Bronchial epithelial cell (primary cell): ENCODE measurements at regions not wholly inside any gene's neighbourhood (a gene's known extent, or its start where the extent isn't known, plus 50 kb on each side); places are given as distances from the start of the nearest gene placed in this dataset.
A peak's percentile ranks its signal among the peaks of the same experiment; 100 is the strongest.

Experiments
- DNase-seq: peaks from one replicate; pipeline ENCODE4 v3.0.0-alpha.2; 2010; ENCODE audit warnings: low read depth
- FAIRE-seq: peaks from 2 replicates; lab custom pipeline; 2011; peaks lifted over from hg19 to GRCh38; lab: Jason Lieb, UNC
- H3K27me3 ChIP-seq: 2 replicates; pipeline ENCODE4 v1.5.1; 2011; ENCODE audit warnings: low read length; ENCODE audit not compliant: control insufficient read depth, insufficient read depth
- H3K36me3 ChIP-seq: 2 replicates; pipeline ENCODE4 v1.5.1; 2011; ENCODE audit warnings: low read length; ENCODE audit not compliant: control insufficient read depth, insufficient read depth
- H3K4me3 ChIP-seq: 2 replicates; pipeline ENCODE4 v1.5.1; 2011; ENCODE audit warnings: mild to moderate bottlenecking, low read depth, low read length, control low read depth
- TF ChIP-seq, protein P1 (sequence below): IDR thresholded peaks from 2 replicates; pipeline ENCODE4 v1.5.1; 2011; ENCODE audit warnings: mild to moderate bottlenecking, moderate library complexity, low read length, control low read depth, inconsistent platforms; ENCODE audit not compliant: insufficient read depth, severe bottlenecking

DNA sequence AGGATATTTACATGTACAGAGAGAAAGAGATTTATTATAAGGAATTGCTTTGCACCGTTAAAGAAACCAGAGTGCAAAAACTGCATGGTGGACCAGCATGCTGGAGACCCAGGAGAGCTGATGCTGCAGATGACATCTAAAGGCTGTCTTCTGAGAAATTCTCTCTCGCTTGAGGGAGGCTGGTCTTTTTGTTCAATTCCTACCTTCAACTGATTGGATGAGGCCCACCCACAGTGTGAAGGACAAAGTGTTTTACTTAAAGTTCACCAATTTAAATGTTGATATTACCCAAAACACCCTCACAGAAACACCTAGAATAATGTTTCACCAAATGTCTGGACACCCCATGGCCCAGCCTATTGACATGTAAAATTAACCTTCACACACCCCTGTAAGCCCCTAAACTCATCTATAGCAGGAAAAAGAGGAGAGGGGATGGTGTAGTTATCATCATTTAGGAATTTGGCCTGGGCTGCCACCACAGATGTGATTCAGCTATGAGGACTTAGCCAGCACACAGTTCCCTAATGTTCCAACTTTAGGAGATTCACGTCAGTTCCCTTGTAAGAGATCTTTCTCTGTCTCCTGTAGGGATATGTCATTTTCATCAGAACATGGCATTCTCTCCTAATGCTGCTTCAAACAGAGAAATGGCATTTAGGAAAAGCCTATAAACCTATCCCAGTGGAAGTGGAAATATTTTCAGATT lies 358.2 kb upstream of the TLE4 start:
- H3K4me3 ChIP-seq = no peak overlapping the region
- FAIRE-seq = no peak
- no peaks in the 10 kb centered on the region for H3K36me3 ChIP-seq
- DNase-seq = no peak
- TF ChIP-seq, protein P1, sequence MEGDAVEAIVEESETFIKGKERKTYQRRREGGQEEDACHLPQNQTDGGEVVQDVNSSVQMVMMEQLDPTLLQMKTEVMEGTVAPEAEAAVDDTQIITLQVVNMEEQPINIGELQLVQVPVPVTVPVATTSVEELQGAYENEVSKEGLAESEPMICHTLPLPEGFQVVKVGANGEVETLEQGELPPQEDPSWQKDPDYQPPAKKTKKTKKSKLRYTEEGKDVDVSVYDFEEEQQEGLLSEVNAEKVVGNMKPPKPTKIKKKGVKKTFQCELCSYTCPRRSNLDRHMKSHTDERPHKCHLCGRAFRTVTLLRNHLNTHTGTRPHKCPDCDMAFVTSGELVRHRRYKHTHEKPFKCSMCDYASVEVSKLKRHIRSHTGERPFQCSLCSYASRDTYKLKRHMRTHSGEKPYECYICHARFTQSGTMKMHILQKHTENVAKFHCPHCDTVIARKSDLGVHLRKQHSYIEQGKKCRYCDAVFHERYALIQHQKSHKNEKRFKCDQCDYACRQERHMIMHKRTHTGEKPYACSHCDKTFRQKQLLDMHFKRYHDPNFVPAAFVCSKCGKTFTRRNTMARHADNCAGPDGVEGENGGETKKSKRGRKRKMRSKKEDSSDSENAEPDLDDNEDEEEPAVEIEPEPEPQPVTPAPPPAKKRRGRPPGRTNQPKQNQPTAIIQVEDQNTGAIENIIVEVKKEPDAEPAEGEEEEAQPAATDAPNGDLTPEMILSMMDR = no peak
- no peaks in the 10 kb centered on the region for H3K27me3 ChIP-seq

DNA sequence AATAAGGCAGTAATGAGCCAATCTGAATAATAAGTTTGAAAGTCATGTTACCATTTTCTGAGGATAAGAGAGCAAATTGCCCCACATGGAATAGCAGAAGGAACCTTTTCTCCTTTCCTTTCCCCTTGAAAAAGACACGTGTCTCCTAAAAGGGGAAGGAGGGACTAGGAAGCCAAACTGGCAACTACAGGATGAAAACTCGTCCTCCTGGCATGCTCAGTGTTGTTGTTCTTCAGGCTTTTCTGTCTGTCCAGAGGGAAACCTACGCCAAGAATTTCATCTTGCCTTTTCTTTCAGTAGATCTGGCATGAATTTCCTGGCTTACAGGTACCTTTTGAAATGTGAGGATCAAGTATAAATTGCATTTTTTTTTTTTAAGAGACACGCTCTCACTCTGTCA lies 355.9 kb upstream of the TLE4 start:
- no peaks in the 10 kb centered on the region for H3K27me3 ChIP-seq
- TF ChIP-seq, protein P1 = no peak
- no peak overlapping the region for H3K4me3 ChIP-seq
- no peaks in the 10 kb centered on the region for H3K36me3 ChIP-seq
- DNase-seq = no peak
- no peak for FAIRE-seq

DNA sequence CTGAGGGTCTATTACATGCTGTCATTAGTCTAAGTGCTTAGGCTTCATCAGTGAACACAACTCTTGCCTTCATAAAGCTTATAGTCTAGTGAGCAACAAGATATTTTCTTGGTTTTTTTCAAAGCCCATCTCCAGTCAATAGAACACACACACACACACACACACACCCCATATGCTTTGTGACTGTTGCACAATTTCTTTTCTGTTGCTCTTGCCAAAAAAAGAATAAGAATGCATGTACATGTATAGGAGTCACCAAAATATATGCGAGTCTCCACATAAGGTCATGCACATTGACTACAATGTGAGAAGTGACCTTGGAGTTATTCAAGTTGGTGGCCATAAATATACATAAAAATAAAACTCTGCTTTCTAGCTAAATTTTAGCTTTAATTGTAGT lies 351.5 kb upstream of the TLE4 start:
- Histone ChIP-seq H3K4me3 (no peak overlapping the region), H3K36me3 (no peaks in the 10 kb centered on the region), H3K27me3 (no peaks in the 10 kb centered on the region)
- FAIRE-seq = no peak
- no peak for DNase-seq
- TF ChIP-seq, protein P1 = no peak

DNA sequence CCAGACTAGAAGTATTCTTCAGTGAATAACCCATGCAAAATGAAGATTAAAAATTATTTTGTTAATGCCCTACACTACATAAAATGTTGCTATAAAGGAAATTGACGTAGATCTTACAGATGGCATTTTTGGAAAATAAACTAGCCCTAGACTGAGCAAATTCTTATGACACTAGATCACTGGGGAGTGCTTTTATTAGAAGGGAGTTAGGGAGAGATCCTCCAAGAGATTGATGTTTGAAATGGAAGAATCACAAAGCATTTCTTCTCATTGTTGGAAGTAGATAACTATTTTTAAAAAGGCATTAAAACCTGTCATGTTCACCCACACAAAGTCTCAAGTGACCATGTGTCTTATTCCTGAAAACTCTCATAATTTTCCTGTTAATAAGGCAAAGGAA lies 351.1 kb upstream of the TLE4 start:
- DNase-seq (no peak), FAIRE-seq (no peak)
- H3K4me3 ChIP-seq = no peak overlapping the region
- no peaks in the 10 kb centered on the region for H3K36me3 ChIP-seq
- no peaks in the 10 kb centered on the region for H3K27me3 ChIP-seq
- TF ChIP-seq, protein P1 = no peak

DNA sequence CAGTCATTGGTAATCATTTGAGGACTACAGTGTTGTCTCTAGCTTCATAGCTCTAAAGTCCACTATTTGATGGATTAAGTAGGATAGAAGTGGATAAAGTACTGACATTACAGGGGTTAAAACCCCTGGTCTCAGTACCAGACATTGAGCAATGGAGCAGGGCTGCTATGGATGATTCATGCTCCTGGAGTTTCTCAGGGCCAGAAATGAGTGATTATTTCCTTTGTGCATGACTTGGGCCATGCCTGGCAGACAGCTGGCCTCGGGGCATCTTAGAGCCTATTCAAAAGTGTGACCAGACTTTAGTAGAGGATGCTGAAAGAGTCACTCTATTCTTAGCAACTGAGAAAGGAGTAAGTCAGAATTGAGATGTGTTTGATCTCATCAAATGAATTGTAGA lies 350.7 kb upstream of the TLE4 start:
- Histone ChIP-seq H3K36me3 (no peaks in the 10 kb centered on the region), H3K27me3 (no peaks in the 10 kb centered on the region), H3K4me3 (no peak overlapping the region)
- FAIRE-seq = peak; percentile 83
- DNase-seq = peak; percentile 95
- TF ChIP-seq, protein P1 = no peak

DNA sequence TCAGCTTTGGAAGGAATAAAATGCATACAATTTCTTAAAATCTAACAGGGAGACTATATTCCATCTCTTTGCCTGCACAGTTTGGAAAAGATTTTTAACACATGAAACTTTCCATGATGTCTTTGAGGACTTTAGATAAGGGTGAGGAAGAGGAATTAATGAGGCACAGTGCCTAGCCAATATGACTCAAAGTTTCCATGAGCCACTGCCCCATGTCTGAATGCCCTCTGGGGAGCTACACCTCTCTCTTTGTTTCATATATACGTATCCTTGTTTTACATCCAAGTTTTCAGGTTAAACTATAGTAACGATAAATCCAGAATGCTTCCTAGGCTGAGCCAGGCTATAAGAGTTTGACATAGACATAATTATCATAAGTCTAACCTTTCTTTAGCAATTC lies 349.3 kb upstream of the TLE4 start:
- H3K27me3 ChIP-seq = no peaks in the 10 kb centered on the region
- H3K4me3 ChIP-seq = no peak overlapping the region
- no peaks in the 10 kb centered on the region for H3K36me3 ChIP-seq
- FAIRE-seq (no peak), DNase-seq (peak; percentile 32)
- TF ChIP-seq, protein P1 = no peak
